ENCODE measurements at regions not wholly inside any gene's neighbourhood (a gene's known extent, or its start where the extent isn't known, plus 50 kb on each side); places are given as distances from the start of the nearest gene placed in this dataset.

DNA sequence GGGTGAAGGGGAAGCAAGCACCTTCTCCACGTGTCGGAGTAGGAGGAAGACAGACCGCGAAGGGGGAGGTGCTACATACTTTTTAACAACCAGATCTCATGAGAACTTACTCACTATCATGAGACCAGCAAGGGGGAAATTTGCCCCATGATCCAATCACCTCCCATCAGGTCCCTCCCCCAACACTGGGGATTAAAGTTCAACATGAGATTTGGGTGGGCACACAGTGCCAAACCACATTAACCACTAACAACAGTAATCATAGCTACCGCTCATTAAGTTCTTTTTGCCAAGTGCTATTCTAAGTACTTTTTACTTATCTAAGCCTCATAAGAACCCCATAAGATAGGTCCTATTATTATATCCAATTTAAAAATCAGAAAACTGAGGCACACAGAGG, 450.5 kb upstream of the DDI1 start:
- H3K27me3 ChIP-seq (replicated peaks; ENCODE audit: insufficient read depth) = no peaks in the 10 kb centered on the region
- no peak for TF ChIP-seq EZH2phosphoT487 (IDR thresholded peaks at IDR 0.05; ENCODE audit: insufficient read depth, low read depth)
- TF ChIP-seq EZH2 (IDR thresholded peaks at IDR 0.05; ENCODE audit: insufficient read depth, poor library complexity, severe bottlenecking) = no peak
- H3K9me2 ChIP-seq (ENCODE audit: insufficient read depth) = no peaks in the 10 kb centered on the region
- peaks cover 11% of the 10 kb centered on the region; the same call in 1 of the 2 replicates for H3K4me1 ChIP-seq (ENCODE audit: insufficient read depth)
- 76 to 78% methylated on average over 5 of the region's 5 CpGs for WGBS, 2 experiments (ENCODE audit: low coverage in 1 of 2, low lambda C conversion rate in 2 of 2, missing lambda C conversion rate in 2 of 2)
- H3K9me3 ChIP-seq (ENCODE audit: low read depth) = no peaks in the 10 kb centered on the region
- H3K79me2 ChIP-seq (ENCODE audit: insufficient read depth) = no peaks in the 10 kb centered on the region
- no peaks in the 10 kb centered on the region for H4K20me1 ChIP-seq (ENCODE audit: insufficient read depth)
- H3K36me3 ChIP-seq (ENCODE audit: low read depth) = no peaks in the 10 kb centered on the region
- H2AFZ ChIP-seq = no peak overlapping the region
- H3K27ac ChIP-seq = no peak overlapping the region
- H3K4me3 ChIP-seq = no peak overlapping the region
- H3F3A ChIP-seq (ENCODE audit: insufficient read depth) = no peaks in the 10 kb centered on the region
- in situ Hi-C loops (cut with MboI) = no loop called here
- DNase-seq = no peak
- H3K4me2 ChIP-seq (ENCODE audit: unreplicated experiment) = no peak overlapping the region
- no peak overlapping the region for H3K9ac ChIP-seq

DNA sequence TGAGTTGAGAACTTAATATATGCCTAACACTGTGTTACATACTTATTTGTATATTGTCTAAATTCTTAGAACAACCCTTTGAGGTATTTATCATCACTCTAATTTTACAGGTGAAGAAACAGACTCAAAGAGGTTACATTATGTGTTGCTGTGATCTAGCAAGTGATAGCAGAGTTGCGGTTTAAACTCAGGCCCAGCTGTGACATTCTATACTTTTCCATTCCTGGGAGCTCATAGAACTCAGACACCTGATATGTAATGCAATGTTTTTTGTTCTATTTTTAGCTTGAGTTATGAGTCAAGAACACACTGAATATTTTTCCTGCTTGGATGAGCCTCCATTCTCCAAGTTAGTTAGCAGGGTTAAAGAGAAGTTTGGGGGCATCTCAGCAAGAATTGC, 449.7 kb upstream of the DDI1 start:
- Histone ChIP-seq H3K36me3 (ENCODE audit: low read depth) (no peaks in the 10 kb centered on the region), H3K4me3 (no peak overlapping the region), H3K9me2 (ENCODE audit: insufficient read depth) (no peaks in the 10 kb centered on the region), H3K27ac (no peak overlapping the region), H3F3A (ENCODE audit: insufficient read depth) (no peaks in the 10 kb centered on the region), H3K4me1 (ENCODE audit: insufficient read depth) (peaks cover 7% of the 10 kb centered on the region; the same call in 1 of the 2 replicates), H3K27me3 (replicated peaks; ENCODE audit: insufficient read depth) (no peaks in the 10 kb centered on the region), H3K4me2 (ENCODE audit: unreplicated experiment) (no peak overlapping the region), H4K20me1 (ENCODE audit: insufficient read depth) (no peaks in the 10 kb centered on the region), H2AFZ (no peak overlapping the region), H3K79me2 (ENCODE audit: insufficient read depth) (no peaks in the 10 kb centered on the region), H3K9ac (no peak overlapping the region), H3K9me3 (ENCODE audit: low read depth) (no peaks in the 10 kb centered on the region)
- in situ Hi-C loops (cut with MboI) = no loop called here
- 92 to 100% methylated on average over 1 of the region's 1 CpG for WGBS, 2 experiments (ENCODE audit: low coverage in 1 of 2, low lambda C conversion rate in 2 of 2, missing lambda C conversion rate in 2 of 2)
- TF ChIP-seq EZH2 (IDR thresholded peaks at IDR 0.05; ENCODE audit: insufficient read depth, poor library complexity, severe bottlenecking) = no peak
- no peak for TF ChIP-seq EZH2phosphoT487 (IDR thresholded peaks at IDR 0.05; ENCODE audit: insufficient read depth, low read depth)
- DNase-seq = peak; percentile 18

DNA sequence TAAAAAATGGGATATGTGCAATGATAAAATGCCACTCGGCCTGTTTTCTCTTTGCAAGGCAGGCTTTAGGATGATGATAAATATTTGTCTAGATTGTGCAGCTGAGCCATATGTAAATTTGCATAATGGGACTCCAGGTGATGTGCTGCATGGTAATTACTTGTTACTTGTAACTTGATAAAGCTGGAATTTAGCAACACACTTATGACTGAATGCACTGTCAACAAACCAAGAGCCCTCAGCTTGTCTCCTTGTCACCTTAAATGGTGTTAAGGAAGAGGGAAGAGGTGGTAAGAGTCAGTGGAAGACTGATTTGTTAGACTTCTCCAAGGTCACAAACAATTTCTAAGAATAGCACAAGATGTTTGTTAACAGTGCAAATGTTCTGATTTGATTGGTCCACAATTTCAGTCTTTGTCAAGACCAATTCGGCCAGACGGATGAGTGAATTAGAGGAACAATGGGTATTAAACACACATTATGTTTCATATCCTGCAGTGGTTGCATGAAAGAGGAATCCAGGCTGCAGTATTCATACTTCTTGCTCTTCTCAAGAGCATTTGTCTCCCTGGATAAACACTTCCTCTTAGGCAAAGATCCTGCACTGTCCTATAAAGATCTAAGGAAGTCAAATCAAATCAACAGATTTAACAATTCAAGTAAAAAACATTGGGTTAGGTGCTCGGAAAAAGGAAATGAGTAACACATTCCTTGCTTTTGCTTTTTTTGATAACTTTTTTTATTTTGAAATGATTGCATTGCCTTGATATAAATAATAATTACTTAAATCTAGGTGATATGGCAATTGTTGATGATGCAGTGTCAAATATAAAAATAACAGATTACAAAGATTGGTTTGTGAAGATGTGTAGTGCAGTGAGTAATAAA, 448.3 kb upstream of the DDI1 start:
- Histone ChIP-seq H3F3A (ENCODE audit: insufficient read depth) (no peaks in the 10 kb centered on the region), H3K4me2 (ENCODE audit: unreplicated experiment) (no peak overlapping the region), H3K9ac (no peak overlapping the region), H3K9me2 (ENCODE audit: insufficient read depth) (no peaks in the 10 kb centered on the region), H4K20me1 (ENCODE audit: insufficient read depth) (no peaks in the 10 kb centered on the region), H3K4me1 (ENCODE audit: insufficient read depth) (no peaks in the 10 kb centered on the region), H3K4me3 (no peak overlapping the region), H3K9me3 (ENCODE audit: low read depth) (no peaks in the 10 kb centered on the region), H3K27ac (no peak overlapping the region), H3K79me2 (ENCODE audit: insufficient read depth) (no peaks in the 10 kb centered on the region), H2AFZ (no peak overlapping the region), H3K27me3 (replicated peaks; ENCODE audit: insufficient read depth) (no peaks in the 10 kb centered on the region), H3K36me3 (ENCODE audit: low read depth) (no peaks in the 10 kb centered on the region)
- WGBS, 2 experiments (ENCODE audit: low coverage in 1 of 2, low lambda C conversion rate in 2 of 2, missing lambda C conversion rate in 2 of 2) = 69 to 77% methylated on average over 4 of the region's 4 CpGs
- in situ Hi-C loops (cut with MboI) = no loop called here
- no peak for TF ChIP-seq EZH2 (IDR thresholded peaks at IDR 0.05; ENCODE audit: insufficient read depth, poor library complexity, severe bottlenecking)
- TF ChIP-seq EZH2phosphoT487 (IDR thresholded peaks at IDR 0.05; ENCODE audit: insufficient read depth, low read depth) = no peak
- no peak for DNase-seq

DNA sequence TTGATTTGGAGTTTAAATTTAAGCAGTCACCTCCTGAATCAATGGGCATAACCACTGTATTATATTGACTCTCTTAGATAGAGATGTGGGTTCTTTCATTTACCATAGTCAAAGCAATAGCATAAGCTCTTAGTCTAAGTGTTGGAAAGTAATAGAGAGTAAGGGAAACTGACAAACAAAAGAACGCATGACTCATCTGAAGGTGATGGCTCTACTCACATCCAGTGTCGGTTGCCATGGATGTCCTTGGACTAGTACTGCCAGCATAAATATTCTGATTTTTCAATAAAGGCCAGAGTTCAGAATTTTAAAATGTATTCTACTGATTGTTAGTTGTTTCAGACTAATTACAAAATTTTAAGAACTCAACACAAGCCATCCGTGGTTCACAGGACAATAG, 444.9 kb upstream of the DDI1 start:
- Histone ChIP-seq H3K27me3 (replicated peaks; ENCODE audit: insufficient read depth) (no peaks in the 10 kb centered on the region), H4K20me1 (ENCODE audit: insufficient read depth) (no peaks in the 10 kb centered on the region)

More for the DNA sequence above, 444.9 kb upstream of the DDI1 start:
- 82 to 84% methylated on average over 3 of the region's 3 CpGs for WGBS, 2 experiments (ENCODE audit: low coverage in 1 of 2, low lambda C conversion rate in 2 of 2, missing lambda C conversion rate in 2 of 2)
- H3K4me3 ChIP-seq = no peak overlapping the region
- H2AFZ ChIP-seq = no peak overlapping the region
- TF ChIP-seq EZH2 (IDR thresholded peaks at IDR 0.05; ENCODE audit: insufficient read depth, poor library complexity, severe bottlenecking) (no peak), EZH2phosphoT487 (IDR thresholded peaks at IDR 0.05; ENCODE audit: insufficient read depth, low read depth) (no peak)
- no peak overlapping the region for H3K27ac ChIP-seq
- no peaks in the 10 kb centered on the region for H3K36me3 ChIP-seq (ENCODE audit: low read depth)
- H3F3A ChIP-seq (ENCODE audit: insufficient read depth) = no peaks in the 10 kb centered on the region
- no peaks in the 10 kb centered on the region for H3K9me3 ChIP-seq (ENCODE audit: low read depth)
- no peaks in the 10 kb centered on the region for H3K9me2 ChIP-seq (ENCODE audit: insufficient read depth)
- no peak overlapping the region for H3K4me2 ChIP-seq (ENCODE audit: unreplicated experiment)
- H3K9ac ChIP-seq = no peak overlapping the region
- in situ Hi-C loops (cut with MboI) = loop anchor here (10.0 kb wide), 1 partner anchor 267 kb away; no protein-coding TSS in a partner anchor
- H3K79me2 ChIP-seq (ENCODE audit: insufficient read depth) = no peaks in the 10 kb centered on the region
- no peaks in the 10 kb centered on the region for H3K4me1 ChIP-seq (ENCODE audit: insufficient read depth)
- DNase-seq = no peak

Measured in GM23248 (cell line).